GM12864 (cell line): ENCODE measurements at regions not wholly inside any gene's neighbourhood (a gene's known extent, or its start where the extent isn't known, plus 50 kb on each side); places are given as distances from the start of the nearest gene placed in this dataset.

Experiments
- DNase-seq: peaks from one replicate; pipeline ENCODE4 v3.0.0-alpha.2; 2011; ENCODE audit warnings: low read depth
- H3K4me3 ChIP-seq: 2 replicates; pipeline ENCODE4 v1.5.1; 2011; ENCODE audit warnings: mild to moderate bottlenecking, low read depth, low read length, control low read depth
- CTCF ChIP-seq: IDR thresholded peaks from 2 replicates; pipeline ENCODE4 v1.5.1; 2011; ENCODE audit warnings: low read depth, mild to moderate bottlenecking, moderate library complexity, low read length, control low read depth, inconsistent platforms; ENCODE audit errors: missing control alignments

- TF ChIP-seq CTCF: no peak
- DNase-seq: no peak
- H3K4me3 ChIP-seq: no peak overlapping the region
These were observed 244.9 kb upstream of the RGS6 start for GRCh38 chr14:71687166-71687831.

DNA sequence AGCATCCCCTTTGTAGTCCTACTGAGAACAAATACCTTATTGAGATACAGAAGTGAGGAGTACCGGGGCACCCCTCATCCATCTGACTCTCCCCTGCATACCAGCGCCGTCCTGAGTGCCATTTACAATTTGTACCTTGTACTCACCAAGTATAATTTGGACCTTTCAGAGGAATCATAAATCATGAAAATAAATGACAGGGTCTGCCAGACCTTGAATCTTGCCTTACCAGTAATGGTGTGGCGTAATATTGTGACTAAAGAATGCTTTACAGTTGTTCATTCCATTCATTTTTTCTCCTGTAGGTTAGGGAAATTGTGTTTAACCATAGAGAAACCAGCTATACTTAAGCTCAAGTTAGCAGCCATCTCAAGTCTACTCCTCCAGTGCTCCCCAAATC is 243.7 kb upstream of the RGS6 start:
- H3K4me3 ChIP-seq: no peak overlapping the region
- TF ChIP-seq CTCF: no peak
- no peak for DNase-seq

DNA sequence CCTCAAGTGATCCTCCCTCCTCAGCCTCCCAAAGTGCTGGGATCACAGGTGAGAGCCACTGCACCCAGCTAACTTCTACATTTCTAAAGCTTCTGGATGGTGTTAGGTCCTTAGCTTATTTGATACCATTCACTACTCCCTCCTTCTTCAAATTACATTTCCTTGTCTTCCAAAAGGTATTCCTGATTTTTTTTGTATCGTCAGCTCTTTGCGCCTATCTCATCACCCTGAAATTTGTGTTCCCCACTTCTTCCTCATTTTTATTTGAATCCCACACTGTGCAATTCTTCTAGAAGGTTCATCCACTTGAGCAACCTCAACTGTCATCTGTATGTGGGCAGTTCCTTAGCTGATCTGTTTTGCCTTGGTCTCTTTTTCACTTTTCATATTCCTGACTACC is 241.8 kb upstream of the RGS6 start:
- TF ChIP-seq CTCF: no peak
- no peak overlapping the region for H3K4me3 ChIP-seq
- DNase-seq: no peak

GRCh38 chr14:71692496-71692895 is 239.7 kb upstream of the RGS6 start:
- H3K4me3 ChIP-seq: no peak overlapping the region
- TF ChIP-seq CTCF: no peak
- no peak for DNase-seq

GRCh38 chr14:71693381-71693780 is 238.8 kb upstream of the RGS6 start:
- TF ChIP-seq CTCF: no peak

DNA sequence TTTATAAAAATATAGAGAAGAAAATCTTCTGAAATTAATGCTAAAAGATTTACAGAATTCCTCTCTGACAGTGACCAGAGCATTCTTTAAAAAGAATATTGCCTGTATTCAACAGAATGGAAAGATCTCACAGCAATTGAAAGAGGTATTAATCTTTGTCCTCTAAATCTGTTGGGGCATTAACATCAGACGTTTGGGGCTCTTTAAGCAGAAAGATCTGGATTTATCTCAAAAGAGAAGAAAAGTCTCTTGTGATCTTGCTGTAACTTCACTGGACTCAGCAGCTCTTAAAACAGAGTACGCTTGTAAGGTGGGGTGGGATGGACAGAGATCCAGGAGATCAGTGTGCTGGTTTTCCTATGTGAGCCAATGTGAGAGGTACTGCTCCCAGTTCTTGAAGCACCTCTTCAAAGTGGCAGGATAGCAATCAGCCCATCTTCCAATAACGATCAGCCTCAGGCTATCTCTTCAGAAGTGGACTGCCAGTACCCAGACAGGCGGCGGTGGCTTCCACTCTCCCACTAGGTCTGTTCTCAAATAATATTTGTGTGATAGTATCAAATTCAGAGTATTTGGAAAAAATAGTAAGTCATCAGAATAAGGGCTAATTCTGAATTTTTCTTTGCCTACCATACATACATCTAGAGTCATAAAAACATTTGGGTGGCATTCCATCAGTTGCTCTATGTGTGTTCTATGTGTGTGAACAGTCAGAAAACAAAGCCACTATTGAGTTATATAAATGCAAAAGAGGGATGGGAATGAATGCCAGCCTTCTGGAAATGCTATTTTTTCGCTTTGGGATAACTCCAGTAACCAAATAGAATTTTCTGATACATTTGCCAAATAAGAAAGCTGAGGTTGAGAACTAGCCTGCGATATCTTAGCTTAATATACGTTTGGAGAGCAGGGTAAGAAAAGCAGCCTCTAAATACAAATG is 237.4 kb upstream of the RGS6 start:
- DNase-seq: no peak
- no peak overlapping the region for H3K4me3 ChIP-seq
- TF ChIP-seq CTCF: no peak

More at GRCh38 chr14:71693381-71693780, 238.8 kb upstream of the RGS6 start:
- H3K4me3 ChIP-seq: no peak overlapping the region
- no peak for DNase-seq
